Inflammatory macrophage (primary cell): ENCODE measurements at regions not wholly inside any gene's neighbourhood (a gene's known extent, or its start where the extent isn't known, plus 50 kb on each side); places are given as distances from the start of the nearest gene placed in this dataset.
A peak's percentile ranks its signal among the peaks of the same experiment; 100 is the strongest.
"Not testable (repeated sequence)": the region's sequence is repeated elsewhere in the genome, so short reads cannot be mapped to it uniquely, and the experiment has no call there.

ENCODE experiments used
- DNase-seq, 2 donors: peaks; one replicate each; pipeline ENCODE4 v3.0.0-alpha.2; 2020 to 2022

DNA sequence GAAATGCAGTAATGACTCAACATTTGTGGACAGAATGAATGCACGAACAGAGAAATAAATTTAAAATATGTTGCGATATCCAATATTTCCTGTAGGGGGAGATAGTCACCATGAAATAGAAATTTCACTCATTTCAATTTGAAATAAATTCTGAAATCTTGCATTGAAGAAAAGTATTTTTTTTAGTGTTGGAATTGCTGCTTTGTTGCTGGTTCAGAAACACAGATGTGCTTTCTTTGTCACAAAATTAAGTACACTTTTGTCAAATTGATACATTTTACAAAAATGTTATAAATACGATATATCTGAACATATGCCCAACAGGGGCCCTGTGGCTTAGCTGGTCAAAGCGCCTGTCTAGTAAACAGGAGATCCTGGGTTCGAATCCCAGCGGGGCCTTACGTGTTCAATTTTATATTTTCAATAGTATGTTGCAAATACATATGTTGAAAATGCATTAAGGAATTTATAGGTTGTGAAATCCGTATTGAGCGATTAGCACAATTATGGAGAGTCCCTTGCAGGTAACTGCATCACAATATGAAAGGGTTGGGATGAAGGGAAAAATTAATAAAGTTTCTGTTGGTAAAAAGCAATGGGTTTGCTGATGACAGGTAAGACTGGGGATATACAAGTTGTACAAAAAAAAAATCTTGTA is 85.4 kb upstream of the PRSS16 start:
- peak; percentile 50 to 77 for DNase-seq

DNA sequence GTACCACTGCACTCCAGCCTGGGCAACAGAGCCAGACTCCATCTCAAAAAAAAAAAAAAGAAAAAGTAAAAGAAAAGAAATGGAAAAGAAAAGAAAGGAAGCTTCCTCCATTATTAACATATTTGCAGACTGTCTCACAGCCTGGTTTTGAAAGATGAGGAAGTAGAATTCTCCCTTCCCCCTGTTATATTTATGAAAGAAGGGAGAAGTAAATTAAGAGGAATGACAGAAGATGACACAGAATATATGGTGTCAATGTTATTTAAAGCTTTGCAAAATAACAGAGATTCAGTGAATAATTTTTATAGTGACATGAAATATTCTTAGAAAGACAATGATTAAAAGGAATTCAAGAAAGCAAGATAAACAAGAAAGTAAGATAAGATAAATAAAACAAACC is 83.7 kb upstream of the PRSS16 start:
- DNase-seq = peak in 1 of 2 donors; percentile 59

GRCh38 chr6:27168108-27168507 is 79.4 kb upstream of the PRSS16 start:
- no peak for DNase-seq

GRCh38 chr6:27168586-27169443 is 78.7 kb upstream of the PRSS16 start:
- no peak for DNase-seq

DNA sequence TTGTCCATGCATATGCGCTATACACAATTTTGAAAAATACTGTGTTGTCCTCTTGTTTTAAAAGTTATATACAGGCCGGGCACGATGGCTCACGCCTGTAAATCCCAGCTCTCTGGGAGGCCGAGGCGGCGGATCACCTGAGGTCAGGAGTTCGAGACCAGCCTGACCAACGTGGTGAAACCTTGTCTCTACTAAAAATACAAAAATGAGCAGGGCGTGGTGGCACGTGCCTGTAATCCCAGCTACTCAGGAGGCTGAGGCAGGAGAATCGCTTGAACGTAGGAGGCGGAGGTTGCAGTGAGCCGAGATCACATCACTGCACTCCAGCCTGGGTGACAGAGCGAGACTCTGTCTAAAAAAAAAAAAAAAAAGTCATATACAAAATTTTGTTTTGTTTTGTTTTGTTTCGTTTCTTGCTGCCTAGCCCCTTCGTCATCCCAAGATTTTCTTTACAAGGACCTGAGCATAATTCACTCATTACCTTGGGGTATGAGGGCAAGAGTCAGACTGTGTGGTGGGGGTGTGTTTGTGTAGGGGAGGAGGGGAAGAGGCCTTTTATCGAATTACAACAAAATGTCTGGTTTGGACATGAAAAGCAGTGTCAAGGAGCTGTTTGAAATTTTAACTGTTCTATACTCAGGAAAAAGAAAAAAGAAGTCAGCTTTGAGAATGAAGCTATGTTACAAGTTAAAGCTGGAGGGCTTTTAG is 74.8 kb upstream of the PRSS16 start:
- DNase-seq = not testable (repeated sequence)

- not testable (repeated sequence) for DNase-seq
Observed at GRCh38 chr6:27173232-27173601, 74.3 kb upstream of the PRSS16 start.

DNA sequence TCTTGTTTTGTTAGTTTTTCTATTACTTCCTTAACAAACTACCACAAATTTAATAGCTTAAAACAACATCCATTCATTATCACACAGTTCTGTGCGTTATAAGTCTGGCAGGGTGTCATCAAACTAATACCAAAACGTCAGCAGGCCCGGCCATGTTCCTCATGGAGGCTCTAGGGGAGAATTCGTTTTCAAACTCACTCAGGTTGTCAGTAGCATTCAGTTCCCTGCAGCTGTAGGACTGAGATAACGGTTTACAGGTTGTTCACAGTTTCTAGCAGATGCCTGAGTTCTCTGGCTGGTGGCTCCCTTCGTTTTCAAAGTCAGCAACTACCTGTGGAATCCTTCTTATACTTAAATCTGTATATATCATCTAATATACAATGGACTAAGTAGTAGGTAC is 72.5 kb upstream of the PRSS16 start:
- DNase-seq = no peak

DNA sequence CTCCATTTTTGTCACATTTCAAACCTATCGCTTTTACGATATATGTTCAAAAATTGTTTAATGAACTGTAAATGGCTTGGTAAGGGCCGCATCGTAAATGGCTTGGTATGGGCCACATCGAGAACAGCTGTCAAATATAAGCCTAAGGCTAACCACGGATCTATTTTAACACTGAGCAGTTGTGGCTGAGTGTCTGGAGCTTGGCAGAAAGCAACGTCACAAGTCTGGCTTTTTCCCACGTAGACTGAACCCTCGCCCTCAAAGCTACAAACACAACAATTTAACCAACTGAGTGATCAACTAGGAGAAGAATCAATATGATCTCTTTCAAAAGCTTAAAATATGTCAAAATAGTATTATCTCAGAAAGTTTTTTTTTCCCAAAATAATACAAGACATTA is 71.4 kb upstream of the PRSS16 start:
- no peak for DNase-seq

- peak; percentile 58 to 64 for DNase-seq
Observed at GRCh38 chr6:27176523-27177484, 70.7 kb upstream of the PRSS16 start.

GRCh38 chr6:27177485-27178406 is 69.8 kb upstream of the PRSS16 start:
- peak; percentile 84 to 87 for DNase-seq

GRCh38 chr6:27178407-27178730 is 69.1 kb upstream of the PRSS16 start:
- no peak for DNase-seq

DNA sequence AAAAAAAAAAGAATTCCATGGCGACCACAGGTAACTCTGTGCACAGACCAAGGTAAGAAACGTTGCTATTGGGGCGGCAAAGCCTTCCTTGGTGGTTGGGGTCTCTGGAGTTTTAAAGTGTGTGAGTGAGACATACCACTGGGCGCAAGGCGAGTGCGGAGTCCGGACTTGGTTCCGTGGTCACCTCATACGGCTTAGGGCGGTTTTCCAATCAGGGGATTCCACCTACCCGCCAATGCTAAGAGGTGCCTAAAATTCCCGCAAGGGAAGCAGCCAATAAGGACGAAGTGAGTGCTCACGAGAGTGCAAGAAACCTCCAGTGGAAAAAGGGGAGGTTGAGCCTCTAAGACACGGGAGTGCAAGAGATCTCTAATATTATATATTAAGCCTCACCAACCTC is 68.6 kb upstream of the PRSS16 start:
- no peak for DNase-seq

DNA sequence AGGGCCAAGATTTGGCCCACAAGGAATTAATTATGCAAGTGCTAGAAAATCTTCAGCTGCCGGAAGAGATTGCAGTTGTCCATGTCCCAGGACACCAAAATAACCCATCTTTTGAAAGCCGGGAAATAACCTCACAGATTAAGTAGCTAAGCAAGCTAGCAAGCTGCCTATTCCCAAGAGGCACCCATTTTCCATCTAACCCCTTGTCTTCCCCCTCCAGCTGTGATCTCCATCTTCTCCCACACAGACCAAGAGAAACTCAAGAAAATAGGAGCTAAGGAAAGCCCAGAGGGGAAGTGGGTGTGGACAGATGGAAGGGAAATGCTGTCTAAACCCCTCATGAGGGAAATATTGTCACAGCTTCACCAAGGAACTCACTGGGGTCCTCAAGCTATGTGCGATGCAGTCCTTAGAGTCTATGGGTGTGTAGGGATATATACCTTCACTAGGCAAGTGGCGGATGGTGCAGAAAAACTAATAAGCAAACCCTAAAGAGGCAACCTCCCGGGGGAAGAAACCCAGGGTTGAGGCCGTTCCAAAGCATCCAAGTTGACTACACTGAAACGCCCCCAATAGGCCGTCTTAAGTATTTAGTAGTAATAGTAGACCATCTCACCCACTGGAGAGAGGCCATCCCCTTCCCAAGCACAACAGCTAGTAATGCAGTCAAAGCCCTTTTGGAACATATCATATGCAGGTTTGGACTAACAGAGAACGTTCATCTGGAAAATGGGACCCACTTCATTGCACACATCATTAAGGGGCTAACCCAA is 64.3 kb upstream of the PRSS16 start:
- DNase-seq = no peak

GRCh38 chr6:27187231-27188060 is 60.1 kb upstream of the PRSS16 start:
- no peak for DNase-seq

GRCh38 chr6:27188061-27188884 is 59.2 kb upstream of the PRSS16 start:
- DNase-seq = peak; percentile 46 to 52

DNA sequence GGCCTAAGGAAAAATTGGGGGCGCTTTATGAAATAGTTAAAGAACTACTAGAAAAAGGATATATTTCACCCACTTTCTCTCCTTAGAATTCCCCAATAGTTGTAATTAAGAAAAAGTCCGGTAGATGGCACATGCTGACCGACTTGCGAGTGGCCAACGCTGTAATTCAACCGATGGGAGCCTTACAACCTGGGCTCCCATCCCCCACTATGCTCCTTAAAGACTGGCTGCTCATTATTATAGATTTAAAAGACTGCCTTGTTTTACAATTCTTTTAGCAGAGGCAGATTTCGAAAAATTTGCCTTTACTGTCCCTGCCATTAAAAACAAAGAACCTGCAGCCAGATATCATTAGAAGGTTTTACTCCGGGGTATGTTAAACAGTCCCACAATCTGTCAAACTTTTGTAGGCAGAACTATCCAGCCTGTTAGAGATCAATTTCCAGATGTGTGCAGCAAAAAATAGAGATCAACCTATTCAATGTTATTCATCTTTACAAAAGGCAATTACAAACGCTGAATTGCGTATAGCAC is 58.5 kb upstream of the PRSS16 start:
- DNase-seq = peak; percentile 75 to 81

GRCh38 chr6:27190126-27190525 is 57.4 kb upstream of the PRSS16 start:
- no peak for DNase-seq

DNA sequence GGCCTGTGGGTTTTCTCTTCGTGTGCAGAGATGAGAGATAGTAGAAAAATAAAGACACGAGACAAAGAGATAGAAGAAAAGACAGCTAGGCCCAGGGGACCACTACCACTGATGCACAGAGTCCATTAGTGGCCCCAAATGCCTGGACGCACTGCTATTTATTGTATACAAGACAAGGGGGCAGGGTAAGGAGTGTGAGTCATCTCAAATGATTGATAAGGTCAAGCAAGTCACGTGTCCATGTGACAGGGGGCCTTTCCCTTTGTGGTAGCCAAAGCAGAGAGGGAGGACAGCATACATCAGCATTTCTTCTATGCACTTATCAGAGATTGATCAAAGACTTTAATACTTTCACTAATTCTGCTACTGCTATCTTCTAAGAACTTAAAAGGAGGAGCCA is 53.0 kb upstream of the PRSS16 start:
- not testable (repeated sequence) for DNase-seq
